ENCODE measurements at regions not wholly inside any gene's neighbourhood (a gene's known extent, or its start where the extent isn't known, plus 50 kb on each side); places are given as distances from the start of the nearest gene placed in this dataset.

- no peak for TF ChIP-seq CHD7 (IDR thresholded peaks at IDR 0.05; ENCODE audit: insufficient replicate concordance, low read length)
These were observed 79.3 kb upstream of the ZNF716 start (continued) for GRCh38 chr7:57370739-57371098.

Measured in H1 (cell line).